HepG2 (cell line): ENCODE measurements at regions not wholly inside any gene's neighbourhood (a gene's known extent, or its start where the extent isn't known, plus 50 kb on each side); places are given as distances from the start of the nearest gene placed in this dataset.

Experiments
- ATAC-seq: fragments of 200-7000 bp; cut with Tn5 transposase; 3 replicates; pipeline ENCODE4 v1.9.1; 2020; ENCODE audit warnings: mild to moderate bottlenecking, moderate library complexity
- BruUV-seq: library from RNA; stranded (reverse); fragments of 400-500 nt; replicated peaks from 2 replicates; lab custom pipeline; 2021; lab: Mats Ljungman, UMichigan
- CTCF ChIA-PET: fragments of 300-600 bp; formaldehyde crosslinking; extraction: SDS; loops from one replicate; lab custom pipeline; 2021; ENCODE audit warnings: low total read pairs, inconsistent platforms, low intra/inter-chr PET ratio; lab: Yijun Ruan, JAX
- POLR2A ChIA-PET: fragments of 350-600 bp; sonication (Branson Sonifier 250); formaldehyde crosslinking; loops from one replicate; lab custom pipeline; 2020; ENCODE audit warnings: antibody characterized with exemption, inconsistent platforms; lab: Yijun Ruan, JAX
- DNase-seq: peaks from one replicate; pipeline ENCODE4 v3.0.0-alpha.2; 2015; ENCODE audit warnings: low spot score
- FAIRE-seq: peaks from 3 replicates; lab custom pipeline; 2011; peaks lifted over from hg19 to GRCh38; lab: Jason Lieb, UNC
- H2AFZ ChIP-seq: one replicate; pipeline ENCODE4 v1.6.1; 2011; ENCODE audit warnings: low read length, inconsistent platforms
- H3K27ac ChIP-seq: fragments of 300-600 bp; 3 replicates; pipeline ENCODE4 v1.8.0; 2011; ENCODE audit warnings: mixed run types, mild to moderate bottlenecking, mixed read lengths, low read length, inconsistent platforms; ENCODE audit not compliant: insufficient read depth; ENCODE audit errors: extremely low read length
- H3K27me3 ChIP-seq, 2 experiments: fragments of 200-600 bp in 1 of 2; 2 replicates in 1 of 2; 3 replicates in 1 of 2; pipeline versions ENCODE4 v1.6.0 to v1.8.0; 2011; ENCODE audit warnings: low read length in 2 of 2, mild to moderate bottlenecking in 2 of 2, moderate library complexity in 2 of 2, inconsistent platforms in 1 of 2; ENCODE audit not compliant: insufficient read depth in 2 of 2, control insufficient read depth in 1 of 2
- H3K36me3 ChIP-seq, 2 experiments: fragments of 200-600 bp in 1 of 2; replicated peaks in 1 of 2; 2 replicates in 1 of 2; 3 replicates in 1 of 2; pipeline versions ENCODE4 v1.5.1 to v1.8.0; 2011; ENCODE audit warnings: low read length in 2 of 2, inconsistent platforms in 1 of 2; ENCODE audit not compliant: insufficient read depth in 2 of 2, control insufficient read depth in 1 of 2
- H3K4me1 ChIP-seq: 2 replicates; pipeline ENCODE4 v1.5.1; 2012; ENCODE audit warnings: low read length, inconsistent platforms; ENCODE audit not compliant: insufficient read depth
- H3K4me2 ChIP-seq: 2 replicates; pipeline ENCODE4 v1.6.0; 2011; ENCODE audit warnings: low read depth, low read length, inconsistent platforms
- H3K4me3 ChIP-seq, 3 experiments: fragments of 200-600 bp in 1 of 3; sonication (generic), shearing (Covaris generic) in 1 of 3; replicated peaks in 1 of 3; 2 replicates each; pipeline ENCODE4 v1.5.1; 2011 to 2016; ENCODE audit warnings: low read length in 3 of 3, inconsistent platforms in 2 of 3, low read depth in 2 of 3, mild to moderate bottlenecking in 2 of 3, control low read depth in 1 of 3, mixed read lengths in 1 of 3; ENCODE audit not compliant: insufficient read depth in 1 of 3
- H3K79me2 ChIP-seq: one replicate; pipeline ENCODE4 v1.6.1; 2011; ENCODE audit warnings: low read length, inconsistent platforms; ENCODE audit not compliant: insufficient read depth
- H3K9ac ChIP-seq: 2 replicates; pipeline ENCODE4 v1.6.0; 2011; ENCODE audit warnings: mild to moderate bottlenecking, low read depth, low read length, inconsistent platforms; ENCODE audit not compliant: insufficient read depth
- H3K9me3 ChIP-seq: 2 replicates; pipeline ENCODE4 v1.5.1; 2012; ENCODE audit warnings: mild to moderate bottlenecking, low read length
- H4K20me1 ChIP-seq: 2 replicates; pipeline ENCODE4 v1.6.0; 2011; ENCODE audit warnings: inconsistent platforms, mild to moderate bottlenecking, low read length, moderate library complexity; ENCODE audit not compliant: insufficient read depth
- MAFF ChIP-seq: IDR thresholded peaks from 2 replicates; pipeline ENCODE4 v1.6.1; 2011; ENCODE audit warnings: low read depth, low read length, improper control_type of control experiment
- MAFK ChIP-seq, 2 experiments: IDR thresholded peaks in 1 of 2; conservative IDR thresholded peaks in 1 of 2; 2 replicates each; pipeline ENCODE4 v1.6.1; 2011; ENCODE audit warnings: improper control_type of control experiment in 2 of 2, low read length in 2 of 2
- RARA ChIP-seq: IDR thresholded peaks from 2 replicates; pipeline ENCODE4 v1.6.1; 2016; ENCODE audit warnings: missing genetic modification reagents, missing compliant biosample characterization
- RFX5 ChIP-seq: IDR thresholded peaks from 2 replicates; pipeline ENCODE4 v1.6.1; 2011; ENCODE audit warnings: low read depth, low read length, improper control_type of control experiment
- RORA ChIP-seq: sonication (generic); formaldehyde crosslinking; IDR thresholded peaks from 2 replicates; pipeline ENCODE4 v1.5.0; 2020; ENCODE audit warnings: mild to moderate bottlenecking, missing genetic modification reagents, moderate library complexity
- TEAD2 ChIP-seq: sonication (generic); formaldehyde crosslinking; IDR thresholded peaks from 2 replicates; pipeline ENCODE4 v1.9.0; 2021; ENCODE audit warnings: missing genetic modification reagents
- ZFAT ChIP-seq: sonication (generic); formaldehyde crosslinking; conservative IDR thresholded peaks from 2 replicates; pipeline ENCODE4 v1.8.1; 2023; ENCODE audit warnings: missing genetic modification reagents, inconsistent platforms
- ZNF232 ChIP-seq: sonication (generic); formaldehyde crosslinking; IDR thresholded peaks from 2 replicates; pipeline ENCODE4 v1.4.0; 2020; ENCODE audit warnings: missing genetic modification reagents, borderline replicate concordance
- ZNF652 ChIP-seq: IDR thresholded peaks from 2 replicates; pipeline ENCODE4 v1.6.1; 2016; ENCODE audit warnings: low read depth, borderline replicate concordance
- ZNF780A ChIP-seq: sonication (generic); formaldehyde crosslinking; IDR thresholded peaks from 2 replicates; pipeline ENCODE4 v1.8.0; 2022; ENCODE audit warnings: mild to moderate bottlenecking, missing genetic modification reagents, moderate library complexity
- WGBS: methylation state at CpG from one replicate; pipeline ENCODE4 v1.1.6; 2017; ENCODE audit warnings: low lambda C conversion rate; 5-methylcytosine and 5-hydroxymethylcytosine counted together
- in situ Hi-C: cut with HindIII; loops from 2 replicates; pipeline ENCODE4 v1.10.0; 2017; ENCODE audit warnings: low pct_unique_long_range_greater_than_20kb; ENCODE audit not compliant: extremely low pct_ligation_motif_present
- intact Hi-C: fragments of 100-400 bp; cut with micrococcal nuclease; formaldehyde crosslinking; loops from one replicate; pipeline ENCODE4 v1.10.0; 2022; ENCODE audit not compliant: unreplicated experiment
- TF ChIP-seq, protein P1 (sequence below): IDR thresholded peaks from 2 replicates; pipeline ENCODE4 v1.6.1; 2016; ENCODE audit warnings: missing compliant biosample characterization, missing genetic modification reagents, borderline replicate concordance

DNA sequence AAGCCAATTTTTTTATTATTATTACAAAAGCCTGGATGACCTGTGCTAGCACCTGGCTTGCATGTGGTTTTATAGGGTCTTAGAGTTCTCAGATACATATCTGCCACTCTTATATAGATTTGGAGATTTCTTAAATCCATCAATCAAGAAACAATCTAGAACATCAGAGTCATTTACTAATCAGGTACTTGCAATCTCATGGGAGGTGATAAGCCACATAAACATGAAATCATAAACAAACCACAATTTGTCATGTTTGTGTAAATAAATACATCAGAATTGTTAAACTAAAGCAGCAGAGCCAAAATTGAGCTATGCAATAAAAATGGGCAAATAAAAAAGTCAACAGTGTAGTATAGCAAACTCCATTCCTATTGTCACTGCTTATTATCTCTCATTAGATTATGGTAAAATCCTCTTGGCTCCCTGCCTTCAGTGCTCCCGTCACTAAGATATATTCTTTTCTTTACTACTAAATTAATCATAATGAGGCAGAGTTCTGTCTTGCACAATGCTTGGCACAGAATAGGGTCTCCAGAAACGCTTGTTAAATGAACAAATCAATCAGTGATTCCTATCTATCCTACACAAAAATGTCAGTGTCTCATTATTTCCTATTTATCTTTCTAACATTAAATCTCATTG is 108.7 kb upstream of the TTC29 start (continued):
- TF ChIP-seq, protein P1, sequence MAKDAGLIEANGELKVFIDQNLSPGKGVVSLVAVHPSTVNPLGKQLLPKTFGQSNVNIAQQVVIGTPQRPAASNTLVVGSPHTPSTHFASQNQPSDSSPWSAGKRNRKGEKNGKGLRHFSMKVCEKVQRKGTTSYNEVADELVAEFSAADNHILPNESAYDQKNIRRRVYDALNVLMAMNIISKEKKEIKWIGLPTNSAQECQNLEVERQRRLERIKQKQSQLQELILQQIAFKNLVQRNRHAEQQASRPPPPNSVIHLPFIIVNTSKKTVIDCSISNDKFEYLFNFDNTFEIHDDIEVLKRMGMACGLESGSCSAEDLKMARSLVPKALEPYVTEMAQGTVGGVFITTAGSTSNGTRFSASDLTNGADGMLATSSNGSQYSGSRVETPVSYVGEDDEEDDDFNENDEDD (CRISPR knock-in tag) = no peak
- TF ChIP-seq TEAD2 = no peak
- TF ChIP-seq RORA (CRISPR knock-in tag) = no peak
- TF ChIP-seq ZNF232 (CRISPR knock-in tag) = no peak
- no peak for TF ChIP-seq RARA (CRISPR knock-in tag)
- no peak for TF ChIP-seq ZNF780A (CRISPR knock-in tag)

DNA sequence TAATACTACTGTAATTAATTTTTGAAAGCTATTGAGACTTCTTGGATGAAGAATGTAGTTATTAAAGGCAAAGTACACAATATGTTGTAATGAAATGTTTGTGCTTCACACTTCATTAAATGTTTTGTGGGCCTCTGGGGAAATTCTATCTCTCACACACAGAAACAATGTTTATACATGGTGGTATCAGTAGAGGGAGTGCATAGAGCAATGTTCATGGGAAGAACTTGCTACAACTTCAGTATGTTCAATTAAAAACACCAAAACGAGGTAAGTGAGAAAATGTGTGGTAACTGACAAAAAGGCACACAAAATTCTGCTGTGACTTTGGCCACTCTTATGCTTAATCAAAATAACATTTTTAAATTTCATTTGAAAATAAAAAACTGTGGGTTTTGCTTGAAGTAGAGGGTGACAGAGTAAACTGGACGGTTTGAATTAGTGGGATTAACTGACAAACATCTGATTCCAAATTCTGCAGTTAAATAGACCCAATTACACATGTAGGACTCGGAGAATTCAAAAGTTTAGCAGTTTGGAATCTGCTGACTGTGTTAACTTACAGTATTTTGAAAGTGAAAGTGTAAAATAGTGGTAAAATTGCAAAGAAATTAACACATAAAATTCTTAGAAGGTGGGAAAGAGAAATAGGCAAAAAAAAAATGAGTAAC is 111.4 kb upstream of the TTC29 start:
- Histone ChIP-seq H4K20me1 (no peaks in the 10 kb centered on the region), H3K4me3 (peak overlapping the region; percentile 17 to 48 (median 31); a peak in 5 of 6 replicates), H3K27me3 (no peaks in the 10 kb centered on the region), H3K27ac (no peak overlapping the region), H3K9me3 (no peaks in the 10 kb centered on the region), H2AFZ (peak overlapping the region; percentile 80), H3K36me3 (no peaks in the 10 kb centered on the region), H3K4me1 (no peaks in the 10 kb centered on the region), H3K79me2 (no peaks in the 10 kb centered on the region), H3K9ac (no peak overlapping the region), H3K4me2 (peak overlapping the region; percentile 52)
- CTCF ChIA-PET = no interaction called here
- DNase-seq = no peak
- TF ChIP-seq RFX5 = no peak
- TF ChIP-seq MAFK (conservative IDR thresholded peaks at IDR 0.05 in 1 of 2, IDR thresholded peaks at IDR 0.05 in 1 of 2; ENCODE audit: low read length in 2 of 2) = peak; percentile 37 to 56; a peak in 2 of 4 replicates
- peak; percentile 95 for TF ChIP-seq ZFAT (CRISPR knock-in tag)
- peak; percentile 41; the same call in 1 of the 2 replicates for TF ChIP-seq MAFF
- no peak for TF ChIP-seq ZNF652 (CRISPR knock-in tag)
- 2% methylated on average over 3 of the region's 3 CpGs for WGBS
- intact Hi-C loops = no loop called here
- peak; percentile 63; the same call in 2 of the 3 replicates for ATAC-seq
- POLR2A ChIA-PET = no interaction called here
- in situ Hi-C loops = no loop called here
- no peak for FAIRE-seq
- BruUV-seq = no TSS peak
